Adipose tissue (tissue), 3 donors: ENCODE measurements at regions not wholly inside any gene's neighbourhood (a gene's known extent, or its start where the extent isn't known, plus 50 kb on each side); places are given as distances from the start of the nearest gene placed in this dataset.
"Not testable (repeated sequence)": the region's sequence is repeated elsewhere in the genome, so short reads cannot be mapped to it uniquely, and the experiment has no call there.

ENCODE experiments used
- H3K27ac ChIP-seq: one replicate; pipeline ENCODE4 v1.5.1; 2013; ENCODE audit warnings: low read depth, low read length
- WGBS, 3 donors: extraction: QIAGEN DNeasy Blood & Tissue Kit; methylation state at CpG; one replicate each; pipeline ENCODE4 v1.1.7; 2013; 5-methylcytosine and 5-hydroxymethylcytosine counted together
- donor health status: healthy with polysubstance abuse.
- donor health status: Bipolar disorder and iron deficiency.
- donor health status: healthy.

- no peak overlapping the region for H3K27ac ChIP-seq
- 63 to 84% (median 75%) methylated on average over 3 of the region's 3 CpGs for whole genome bisulfite sequencing, 3 donors
Observed at GRCh38 chr6:44005507-44005903, 121.7 kb downstream of the MRPL14 start.

GRCh38 chr6:44004625-44005506 is 122.4 kb downstream of the MRPL14 start:
- no peak overlapping the region for H3K27ac ChIP-seq
- 59 to 68% (median 63%) methylated on average over 7 of the region's 7 CpGs for WGBS, 3 donors

GRCh38 chr6:44004136-44004535 is 123.1 kb downstream of the MRPL14 start:
- no peak overlapping the region for H3K27ac ChIP-seq
- 77 to 89% (median 80%) methylated on average over 9 of the region's 9 CpGs for WGBS, 3 donors

- H3K27ac ChIP-seq: no peak overlapping the region
- WGBS, 3 donors: 63 to 71% (median 64%) methylated on average over 22 of the region's 22 CpGs
Observed at GRCh38 chr6:44003345-44004061, 123.7 kb downstream of the MRPL14 start.

- 3 to 15% (median 4%) methylated on average over 56 to 76 of the region's 76 CpGs for WGBS, 3 donors
- H3K27ac ChIP-seq: no peak overlapping the region
Observed at GRCh38 chr6:44002593-44003344, 124.5 kb downstream of the MRPL14 start.

- 3 to 24% (median 3%) methylated on average over 26 to 37 of the region's 37 CpGs for WGBS, 3 donors
- no peak overlapping the region for H3K27ac ChIP-seq
Observed at GRCh38 chr6:44002067-44002592, 125.1 kb downstream of the MRPL14 start.

GRCh38 chr6:44001318-44002066 is 125.8 kb downstream of the MRPL14 start:
- WGBS, 3 donors: 50 to 61% (median 51%) methylated on average over 12 of the region's 12 CpGs
- H3K27ac ChIP-seq: no peak overlapping the region

- H3K27ac ChIP-seq: no peak overlapping the region
- 55 to 66% (median 58%) methylated on average over 14 of the region's 14 CpGs for WGBS, 3 donors
Observed at GRCh38 chr6:44000164-44000842, 126.9 kb downstream of the MRPL14 start.

- 83 to 94% (median 86%) methylated on average over 4 of the region's 4 CpGs for WGBS, 3 donors
Observed at GRCh38 chr6:43999628-44000027, 127.6 kb downstream of the MRPL14 start.

GRCh38 chr6:43998592-43999243 is 128.5 kb downstream of the MRPL14 start:
- WGBS, 3 donors: 84 to 88% (median 85%) methylated on average over 24 of the region's 24 CpGs
- not testable (repeated sequence) for H3K27ac ChIP-seq

More at GRCh38 chr6:43999628-44000027, 127.6 kb downstream of the MRPL14 start:
- no peak overlapping the region for H3K27ac ChIP-seq

GRCh38 chr6:43997990-43998585 is 129.2 kb downstream of the MRPL14 start:
- not testable (repeated sequence) for H3K27ac ChIP-seq
- 90 to 94% (median 92%) methylated on average over 25 to 35 of the region's 35 CpGs for WGBS, 3 donors

GRCh38 chr6:43997345-43997677 is 129.9 kb downstream of the MRPL14 start:
- H3K27ac ChIP-seq: no peak overlapping the region
- WGBS, 3 donors: 88 to 97% (median 95%) methylated on average over 1 of the region's 1 CpG

- 91 to 94% (median 91%) methylated on average over 8 of the region's 8 CpGs for WGBS, 3 donors
- H3K27ac ChIP-seq: no peak overlapping the region
Observed at GRCh38 chr6:43996618-43997344, 130.5 kb downstream of the MRPL14 start.

- no peak overlapping the region for H3K27ac ChIP-seq
- 86 to 91% (median 90%) methylated on average over 3 of the region's 3 CpGs for WGBS, 3 donors
Observed at GRCh38 chr6:43995137-43995536, 132.1 kb downstream of the MRPL14 start.

- whole genome bisulfite sequencing, 3 donors: 51 to 73% (median 64%) methylated on average over 5 of the region's 5 CpGs
- H3K27ac ChIP-seq: no peak overlapping the region
Observed at GRCh38 chr6:43993881-43994523, 133.2 kb downstream of the MRPL14 start.
